ENCODE measurements at regions not wholly inside any gene's neighbourhood (a gene's known extent, or its start where the extent isn't known, plus 50 kb on each side); places are given as distances from the start of the nearest gene placed in this dataset.

GRCh38 chr2:105578166-105578565 is 166.5 kb upstream of the NCK2 start:
- in situ Hi-C loops (cut with MboI; ENCODE audit: low sequenced_read_pairs), result no loop called here
- TF ChIP-seq NFE2L2 (IDR thresholded peaks at IDR 0.05; ENCODE audit: low read depth, low read length) (no peak), POLR2A (IDR thresholded peaks at IDR 0.05; ENCODE audit: low read depth, low read length) (no peak), RCOR1 (IDR thresholded peaks at IDR 0.05; ENCODE audit: insufficient replicate concordance, low read length) (no peak), FOS (IDR thresholded peaks at IDR 0.05; ENCODE audit: low read depth, low read length) (no peak), RFX5 (IDR thresholded peaks at IDR 0.05; ENCODE audit: low read depth, low read length) (no peak), MAFK (IDR thresholded peaks at IDR 0.05; ENCODE audit: low read depth, low read length) (no peak), BHLHE40 (IDR thresholded peaks at IDR 0.05; ENCODE audit: low read depth, low read length) (no peak), CEBPB (IDR thresholded peaks at IDR 0.05; ENCODE audit: low read depth, low read length) (no peak), CHD1 (IDR thresholded peaks at IDR 0.05; ENCODE audit: low read depth, low read length) (no peak), MAZ (IDR thresholded peaks at IDR 0.05; ENCODE audit: borderline replicate concordance, low read depth, low read length) (no peak), RAD21 (IDR thresholded peaks at IDR 0.05; ENCODE audit: low read length) (no peak), CTCF (conservative IDR thresholded peaks at IDR 0.05; ENCODE audit: low read depth, low read length) (no peak), SMC3 (IDR thresholded peaks at IDR 0.05; ENCODE audit: low read depth, low read length) (no peak)
- TF ChIP-seq, protein P1, sequence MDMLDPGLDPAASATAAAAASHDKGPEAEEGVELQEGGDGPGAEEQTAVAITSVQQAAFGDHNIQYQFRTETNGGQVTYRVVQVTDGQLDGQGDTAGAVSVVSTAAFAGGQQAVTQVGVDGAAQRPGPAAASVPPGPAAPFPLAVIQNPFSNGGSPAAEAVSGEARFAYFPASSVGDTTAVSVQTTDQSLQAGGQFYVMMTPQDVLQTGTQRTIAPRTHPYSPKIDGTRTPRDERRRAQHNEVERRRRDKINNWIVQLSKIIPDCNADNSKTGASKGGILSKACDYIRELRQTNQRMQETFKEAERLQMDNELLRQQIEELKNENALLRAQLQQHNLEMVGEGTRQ (IDR thresholded peaks at IDR 0.05; ENCODE audit: low read depth, low read length), result no peak
- TF ChIP-seq, protein P2, sequence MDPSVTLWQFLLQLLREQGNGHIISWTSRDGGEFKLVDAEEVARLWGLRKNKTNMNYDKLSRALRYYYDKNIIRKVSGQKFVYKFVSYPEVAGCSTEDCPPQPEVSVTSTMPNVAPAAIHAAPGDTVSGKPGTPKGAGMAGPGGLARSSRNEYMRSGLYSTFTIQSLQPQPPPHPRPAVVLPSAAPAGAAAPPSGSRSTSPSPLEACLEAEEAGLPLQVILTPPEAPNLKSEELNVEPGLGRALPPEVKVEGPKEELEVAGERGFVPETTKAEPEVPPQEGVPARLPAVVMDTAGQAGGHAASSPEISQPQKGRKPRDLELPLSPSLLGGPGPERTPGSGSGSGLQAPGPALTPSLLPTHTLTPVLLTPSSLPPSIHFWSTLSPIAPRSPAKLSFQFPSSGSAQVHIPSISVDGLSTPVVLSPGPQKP (IDR thresholded peaks at IDR 0.05; ENCODE audit: borderline replicate concordance, low read depth, low read length), result no peak
- no peak overlapping the region for H3K4ac ChIP-seq (ENCODE audit: low read depth, low read length)
- H4K91ac ChIP-seq (ENCODE audit: insufficient read depth, low read depth, low read length), result no peak overlapping the region
- intact Hi-C loops (cut with micrococcal nuclease), result loop anchor here (10.0 kb wide), 2 partner anchors 167 to 617 kb away; partner anchors contain the start of genes NCK2 and UXS1
- no peak overlapping the region for H3K18ac ChIP-seq (ENCODE audit: low read depth, low read length)
- no peaks in the 10 kb centered on the region for H3K36me3 ChIP-seq (ENCODE audit: control insufficient read depth, insufficient read depth, low read length)
- no peak overlapping the region for H2BK20ac ChIP-seq (ENCODE audit: low read depth, low read length)
- ATAC-seq (ENCODE audit: low read depth) (no peak), DNase-seq (no peak)
- H3K9ac ChIP-seq (ENCODE audit: low read depth, low read length), result no peak overlapping the region
- H2BK5ac ChIP-seq (ENCODE audit: low read depth, low read length, poor library complexity, severe bottlenecking), result no peak overlapping the region
- no peak overlapping the region for H2AK5ac ChIP-seq (ENCODE audit: low read depth, low read length)
- no peaks in the 10 kb centered on the region for H3K79me1 ChIP-seq (ENCODE audit: low read depth in 1 of 2, low read length in 2 of 2)
- H4K8ac ChIP-seq (ENCODE audit: low read depth in 2 of 2, low read length in 2 of 2), result no peak overlapping the region
- H4K20me1 ChIP-seq (ENCODE audit: insufficient read depth, low read length), result no peaks in the 10 kb centered on the region
- no peaks in the 10 kb centered on the region; the same call in 1 of the 2 replicates for H3K9me1 ChIP-seq (ENCODE audit: insufficient read depth, low read length)
- POLR2A ChIA-PET (ENCODE audit: unreplicated experiment), result no interaction called here
- no TSS peak for BruUV-seq (replicated peaks)
- H3K27ac ChIP-seq (ENCODE audit: insufficient read depth, low read length), result no peak overlapping the region
- dilution Hi-C loops (cut with HindIII; ENCODE audit: low sequenced_read_pairs, unreplicated experiment), result no loop called here
- no peak overlapping the region for H3K56ac ChIP-seq (ENCODE audit: extremely low read depth, insufficient read depth, low read length)
- peaks cover 4% of the 10 kb centered on the region; the same call in 1 of the 2 replicates for H3K4me1 ChIP-seq (ENCODE audit: control insufficient read depth, insufficient read depth, low read length)
- H3K4me2 ChIP-seq (ENCODE audit: low read depth, low read length), result no peak overlapping the region
- no peak overlapping the region for H2AK9ac ChIP-seq (replicated peaks; ENCODE audit: low read depth, low read length, poor library complexity)
- peaks cover 19% of the 10 kb centered on the region for H3K27me3 ChIP-seq (ENCODE audit: control insufficient read depth, insufficient read depth, low read length)
- no peak overlapping the region for H3K4me3 ChIP-seq (ENCODE audit: insufficient read depth, low read depth, low read length)
- no peak overlapping the region for H2BK120ac ChIP-seq (ENCODE audit: low read depth, low read length)
- no peak overlapping the region for H2BK15ac ChIP-seq (ENCODE audit: low read depth, low read length)
- H3K14ac ChIP-seq (replicated peaks; ENCODE audit: low read depth, low read length), result no peak overlapping the region
- H2AFZ ChIP-seq (replicated peaks; ENCODE audit: low read length, poor library complexity), result no peak overlapping the region
- CTCF ChIA-PET, result interaction anchor here (0.8 kb wide), 1 partner anchor 508 kb away, joined by 3 read pairs; no protein-coding TSS in a partner anchor
- no peak overlapping the region for H3K23ac ChIP-seq (ENCODE audit: low read depth, low read length)
- no peaks in the 10 kb centered on the region for H3K9me3 ChIP-seq (ENCODE audit: control insufficient read depth, insufficient read depth, low read length)
- no peak overlapping the region for H4K5ac ChIP-seq (ENCODE audit: low read depth, low read length)
- WGBS, 2 experiments (ENCODE audit: extremely low coverage in 2 of 2, insufficient read length in 1 of 2), result 88% methylated on average over 3 of the region's 4 CpGs; no CpG with 5 or more reads in 1 of the 2 experiments
